Mucosa of descending colon (tissue), 3 donors: ENCODE measurements at regions not wholly inside any gene's neighbourhood (a gene's known extent, or its start where the extent isn't known, plus 50 kb on each side); places are given as distances from the start of the nearest gene placed in this dataset.

Experiments used
- ATAC-seq: fragments of 200-7000 bp; cut with Tn5 transposase; one replicate; pipeline ENCODE4 v1.9.1; 2020; ENCODE audit warnings: mild to moderate bottlenecking, moderate library complexity
- DNase-seq, 3 donors: peaks; one replicate each; pipeline ENCODE4 v3.0.0-alpha.2; 2020
- H3K36me3 ChIP-seq: fragments of 200-600 bp; one replicate; pipeline ENCODE4 v1.8.0; 2021; ENCODE audit warnings: low read depth, mild to moderate bottlenecking
- H3K4me1 ChIP-seq: fragments of 200-600 bp; one replicate; pipeline ENCODE4 v1.8.0; 2021; ENCODE audit warnings: low read depth, mild to moderate bottlenecking
- H3K4me3 ChIP-seq: fragments of 200-600 bp; one replicate; pipeline ENCODE4 v1.8.0; 2021; ENCODE audit warnings: mild to moderate bottlenecking
- H3K9me3 ChIP-seq: fragments of 200-600 bp; one replicate; pipeline ENCODE4 v1.8.0; 2021; ENCODE audit warnings: mild to moderate bottlenecking
- CTCF ChIP-seq: fragments of 200-600 bp; IDR thresholded peaks from one replicate; pipeline ENCODE4 v1.8.0; 2022; ENCODE audit warnings: antibody characterized with exemption, mild to moderate bottlenecking
- intact Hi-C, 2 donors: fragments of 100-400 bp; cut with DNase I in 1 of 2; cut with micrococcal nuclease in 1 of 2; formaldehyde crosslinking; loops; one replicate each; pipeline versions ENCODE4 v1.11.0 to v1.11.1; 2022; cut with DNase I, micrococcal nuclease
- donor health status: DM: no; HTN: no; CAD: no; lungs with moderate emphysema.
- donor health status: DM: no; HTN: no; CAD: no.
- donor health status: DM: no; HTN: yes; CAD: no.

GRCh38 chr3:31232055-31233025 lies 300.4 kb upstream of the STT3B start:
- TF ChIP-seq CTCF, result no peak
- H3K9me3 ChIP-seq, result no peaks in the 10 kb centered on the region
- H3K36me3 ChIP-seq, result no peaks in the 10 kb centered on the region
- H3K4me3 ChIP-seq, result no peak overlapping the region
- DNase-seq (no peak), ATAC-seq (peak; percentile 46)
- intact Hi-C loops, result no loop called here
- no peaks in the 10 kb centered on the region for H3K4me1 ChIP-seq

DNA sequence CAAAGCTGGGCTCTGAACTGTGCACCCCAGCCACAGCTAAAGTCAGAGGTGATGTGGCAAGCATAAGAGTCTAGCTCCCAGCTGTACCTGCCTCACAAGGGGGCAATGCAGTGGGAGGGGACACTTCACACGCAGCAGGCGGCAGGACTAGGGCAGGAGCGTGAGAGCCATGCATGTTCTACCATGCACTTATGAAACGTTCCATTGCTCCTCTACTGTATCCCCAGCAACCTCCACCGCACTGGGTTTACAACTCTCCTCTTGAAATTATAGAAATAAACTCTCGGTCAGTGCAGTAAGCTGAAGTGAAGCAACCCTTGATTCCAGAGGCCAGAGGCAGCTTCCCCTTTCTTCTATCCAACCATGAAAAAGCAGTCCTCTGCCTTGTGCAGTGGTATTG lies 298.6 kb upstream of the STT3B start:
- no peak for DNase-seq
- Histone ChIP-seq H3K9me3 (no peaks in the 10 kb centered on the region), H3K36me3 (no peaks in the 10 kb centered on the region), H3K4me3 (no peak overlapping the region), H3K4me1 (no peaks in the 10 kb centered on the region)
- no peak for TF ChIP-seq CTCF
- no peak for ATAC-seq
- intact Hi-C loops, result no loop called here

GRCh38 chr3:31235062-31235700 lies 297.5 kb upstream of the STT3B start:
- DNase-seq, result no peak
- Histone ChIP-seq H3K4me3 (no peak overlapping the region), H3K9me3 (no peaks in the 10 kb centered on the region), H3K4me1 (no peaks in the 10 kb centered on the region), H3K36me3 (no peaks in the 10 kb centered on the region)
- intact Hi-C loops, result no loop called here
- no peak for ATAC-seq
- TF ChIP-seq CTCF, result no peak

DNA sequence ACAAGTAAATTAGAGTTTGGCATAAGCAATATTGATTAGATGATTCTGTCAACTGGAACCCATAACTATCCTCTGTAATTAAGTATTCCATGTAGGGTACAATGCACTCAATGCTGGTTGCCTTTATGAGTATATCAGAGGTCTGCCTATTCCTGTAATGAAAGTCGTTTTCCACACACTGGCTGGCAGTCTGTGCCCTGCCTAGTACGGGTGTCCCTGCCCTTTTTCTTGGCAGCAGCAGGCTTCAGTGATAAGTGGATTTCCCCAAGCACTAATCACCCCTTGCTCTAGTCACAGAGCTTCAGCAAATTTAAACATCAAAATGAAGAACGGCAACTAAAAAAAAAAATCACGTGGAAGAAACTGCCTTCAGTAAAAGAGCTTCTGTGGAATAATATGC lies 294.8 kb upstream of the STT3B start:
- TF ChIP-seq CTCF, result no peak
- Histone ChIP-seq H3K9me3 (no peaks in the 10 kb centered on the region), H3K36me3 (no peaks in the 10 kb centered on the region), H3K4me1 (no peaks in the 10 kb centered on the region), H3K4me3 (no peak overlapping the region)
- DNase-seq, result no peak
- intact Hi-C loops, result no loop called here
- ATAC-seq, result no peak

DNA sequence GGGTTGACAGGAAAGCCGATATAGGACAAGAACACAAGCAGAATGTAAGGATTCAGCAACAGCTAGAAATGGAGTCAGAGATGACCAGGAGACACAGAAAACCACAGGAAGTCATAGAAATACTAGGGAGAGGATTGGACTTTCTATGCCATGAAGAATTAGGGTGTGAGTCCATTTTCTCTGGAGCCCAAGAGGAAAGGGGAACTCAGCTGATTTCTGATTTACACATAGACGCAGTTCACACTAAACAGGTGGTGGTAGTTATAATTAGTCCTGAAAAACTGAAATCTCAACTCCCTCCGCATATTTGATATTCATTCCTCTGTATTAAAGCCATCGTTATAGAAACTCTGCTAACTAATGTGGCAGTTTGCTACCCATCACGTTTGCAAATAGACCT lies 292.7 kb upstream of the STT3B start:
- H3K9me3 ChIP-seq, result no peaks in the 10 kb centered on the region
- no peaks in the 10 kb centered on the region for H3K4me1 ChIP-seq
- ATAC-seq (no peak), DNase-seq (no peak)
- intact Hi-C loops, result no loop called here
- no peak overlapping the region for H3K4me3 ChIP-seq
- no peak for TF ChIP-seq CTCF
- no peaks in the 10 kb centered on the region for H3K36me3 ChIP-seq
